WTC11 (cell line): ENCODE measurements at regions not wholly inside any gene's neighbourhood (a gene's known extent, or its start where the extent isn't known, plus 50 kb on each side); places are given as distances from the start of the nearest gene placed in this dataset.

ENCODE experiments used
- ATAC-seq: fragments of 200-7000 bp; cut with Tn5 transposase; 2 replicates; pipeline ENCODE4 v1.10.0; 2021; ENCODE audit warnings: mild to moderate bottlenecking, moderate library complexity
- CTCF ChIA-PET: fragments of 300-600 bp; sonication (Branson Sonifier 250); formaldehyde crosslinking; loops from one replicate; lab custom pipeline; 2021; ENCODE audit warnings: antibody characterized with exemption; lab: Charles Lee
- POLR2A ChIA-PET: fragments of 350-600 bp; sonication (Branson Sonifier 250); formaldehyde crosslinking; loops from one replicate; lab custom pipeline; 2021; ENCODE audit warnings: antibody characterized with exemption; lab: Charles Lee
- DNase-seq: peaks from one replicate; pipeline ENCODE4 v3.0.0; 2021; ENCODE audit warnings: low spot score
- H3K27ac Mint-ChIP-seq: 2 replicates; pipeline ENCODE4 v1.8.0; 2021; ENCODE audit warnings: mixed read lengths
- H3K27me3 Mint-ChIP-seq: 2 replicates; pipeline ENCODE4 v1.8.0; 2021; ENCODE audit warnings: low read depth, mild to moderate bottlenecking, moderate library complexity, mixed read lengths
- H3K36me3 Mint-ChIP-seq: 2 replicates; pipeline ENCODE4 v1.8.0; 2021; ENCODE audit warnings: mixed read lengths
- H3K4me1 Mint-ChIP-seq: 2 replicates; pipeline ENCODE4 v1.8.0; 2022; ENCODE audit warnings: mixed read lengths
- H3K4me3 Mint-ChIP-seq: 2 replicates; pipeline ENCODE4 v1.8.0; 2021; ENCODE audit warnings: mild to moderate bottlenecking, moderate library complexity, mixed read lengths
- H3K9me3 Mint-ChIP-seq: 2 replicates; pipeline ENCODE4 v1.8.0; 2021; ENCODE audit warnings: mixed read lengths
- ATF6 ChIP-seq: sonication (generic); formaldehyde crosslinking; IDR thresholded peaks from 2 replicates; pipeline ENCODE4 v1.8.1; 2023; ENCODE audit warnings: mild to moderate bottlenecking, missing genetic modification reagents
- CREB1 ChIP-seq: sonication (generic); formaldehyde crosslinking; IDR thresholded peaks from 2 replicates; pipeline ENCODE4 v1.8.0; 2023; ENCODE audit warnings: mild to moderate bottlenecking, missing genetic modification reagents
- ELF4 ChIP-seq: sonication (generic); formaldehyde crosslinking; IDR thresholded peaks from 2 replicates; pipeline ENCODE4 v1.8.1; 2022; ENCODE audit warnings: low read depth, mild to moderate bottlenecking, moderate library complexity, missing genetic modification reagents
- FOXK1 ChIP-seq: sonication (generic); formaldehyde crosslinking; IDR thresholded peaks from 2 replicates; pipeline ENCODE4 v1.8.0; 2022; ENCODE audit warnings: mild to moderate bottlenecking, moderate library complexity, missing genetic modification reagents
- FOXP1 ChIP-seq: sonication (generic); formaldehyde crosslinking; IDR thresholded peaks from 2 replicates; pipeline ENCODE4 v1.8.0; 2022; ENCODE audit warnings: missing genetic modification reagents, mild to moderate bottlenecking, moderate library complexity, borderline replicate concordance
- HMGXB4 ChIP-seq: sonication (generic); formaldehyde crosslinking; IDR thresholded peaks from 2 replicates; pipeline ENCODE4 v1.8.1; 2023; ENCODE audit warnings: mild to moderate bottlenecking, moderate library complexity, missing genetic modification reagents
- JAZF1 ChIP-seq: fragments of 250-450 bp; sonication (Bioruptor Pico); IDR thresholded peaks from 2 replicates; pipeline ENCODE4 v1.9.0; 2021; ENCODE audit warnings: moderate library complexity, mild to moderate bottlenecking, inconsistent platforms
- JUN ChIP-seq: sonication (generic); formaldehyde crosslinking; IDR thresholded peaks from 2 replicates; pipeline ENCODE4 v1.8.0; 2023; ENCODE audit warnings: mild to moderate bottlenecking, missing genetic modification reagents
- KAT7 ChIP-seq: sonication (generic); formaldehyde crosslinking; IDR thresholded peaks from 2 replicates; pipeline ENCODE4 v1.8.1; 2023; ENCODE audit warnings: missing genetic modification reagents, mild to moderate bottlenecking, borderline replicate concordance
- MXD4 ChIP-seq: fragments of 250-450 bp; sonication (Bioruptor Pico); IDR thresholded peaks from 2 replicates; pipeline ENCODE4 v1.8.0; 2021; ENCODE audit warnings: mild to moderate bottlenecking, moderate library complexity, borderline replicate concordance
- NFATC4 ChIP-seq: fragments of 250-450 bp; sonication (Bioruptor Pico); IDR thresholded peaks from 2 replicates; pipeline ENCODE4 v1.9.0; 2021; ENCODE audit warnings: mild to moderate bottlenecking
- NFE2L1 ChIP-seq: sonication (generic); formaldehyde crosslinking; IDR thresholded peaks from 2 replicates; pipeline ENCODE4 v1.8.1; 2023; ENCODE audit warnings: missing genetic modification reagents
- NR1H2 ChIP-seq: sonication (generic); formaldehyde crosslinking; IDR thresholded peaks from 2 replicates; pipeline ENCODE4 v1.9.0; 2021; ENCODE audit warnings: mild to moderate bottlenecking, moderate library complexity, missing genetic modification reagents
- NR3C1 ChIP-seq: sonication (generic); formaldehyde crosslinking; conservative IDR thresholded peaks from 2 replicates; pipeline ENCODE4 v1.8.1; 2023; ENCODE audit warnings: low read depth, mild to moderate bottlenecking, missing genetic modification reagents
- OVOL2 ChIP-seq: fragments of 250-450 bp; sonication (Bioruptor Pico); IDR thresholded peaks from 2 replicates; pipeline ENCODE4 v1.9.0; 2021; ENCODE audit warnings: mild to moderate bottlenecking, borderline replicate concordance
- STAT6 ChIP-seq: sonication (generic); formaldehyde crosslinking; conservative IDR thresholded peaks from 2 replicates; pipeline ENCODE4 v1.8.1; 2023; ENCODE audit warnings: mild to moderate bottlenecking, low read depth, missing genetic modification reagents, moderate library complexity
- TCF7 ChIP-seq: sonication (generic); formaldehyde crosslinking; IDR thresholded peaks from 2 replicates; pipeline ENCODE4 v1.8.0; 2022; ENCODE audit warnings: mild to moderate bottlenecking, low read depth, missing genetic modification reagents, moderate library complexity
- TP53 ChIP-seq: sonication (generic); formaldehyde crosslinking; IDR thresholded peaks from 2 replicates; pipeline ENCODE4 v1.8.1; 2023; ENCODE audit warnings: mild to moderate bottlenecking, missing genetic modification reagents
- USF1 ChIP-seq: sonication (generic); formaldehyde crosslinking; IDR thresholded peaks from 2 replicates; pipeline ENCODE4 v1.8.0; 2022; ENCODE audit warnings: mild to moderate bottlenecking, missing genetic modification reagents
- ZNF263 ChIP-seq: sonication (generic); formaldehyde crosslinking; IDR thresholded peaks from 2 replicates; pipeline ENCODE4 v1.8.1; 2022; ENCODE audit warnings: low read depth, mild to moderate bottlenecking, moderate library complexity, missing genetic modification reagents
- ZNF281 ChIP-seq: sonication (generic); formaldehyde crosslinking; IDR thresholded peaks from 2 replicates; pipeline ENCODE4 v1.8.0; 2023; ENCODE audit warnings: mild to moderate bottlenecking, missing genetic modification reagents
- ZNF512 ChIP-seq: sonication (generic); formaldehyde crosslinking; IDR thresholded peaks from 2 replicates; pipeline ENCODE4 v1.8.1; 2022; ENCODE audit warnings: missing genetic modification reagents, borderline replicate concordance

GRCh38 chr5:39606591-39606990 is 181.8 kb upstream of the DAB2 start (continued):
- TF ChIP-seq NR3C1 (no peak), ELF4 (CRISPR knock-in tag) (no peak), NR1H2 (CRISPR knock-in tag) (no peak), STAT6 (CRISPR knock-in tag) (no peak), JUN (CRISPR knock-in tag) (no peak), OVOL2 (no peak), ATF6 (CRISPR knock-in tag) (no peak), CREB1 (no peak), ZNF263 (CRISPR knock-in tag) (no peak), USF1 (CRISPR knock-in tag) (no peak), TP53 (CRISPR knock-in tag) (no peak)
- TF ChIP-seq, all 79 proteins: peak for 0

GRCh38 chr5:39605588-39606575 is 181.1 kb upstream of the DAB2 start:
- no peak for TF ChIP-seq NFATC4 (CRISPR knock-in tag)
- TF ChIP-seq OVOL2: no peak
- no peak for TF ChIP-seq ZNF281 (CRISPR knock-in tag)
- no peak for TF ChIP-seq MXD4
- no peak for TF ChIP-seq NFE2L1
- no peak for TF ChIP-seq KAT7 (CRISPR knock-in tag)
- TF ChIP-seq ZNF263 (CRISPR knock-in tag): no peak
- no peak for TF ChIP-seq FOXP1 (CRISPR knock-in tag)
- no peak for TF ChIP-seq NR1H2 (CRISPR knock-in tag)
- TF ChIP-seq ZNF512 (CRISPR knock-in tag): no peak
- no peak for TF ChIP-seq TCF7 (CRISPR knock-in tag)
- no peak for TF ChIP-seq HMGXB4 (CRISPR knock-in tag)
- TF ChIP-seq FOXK1 (CRISPR knock-in tag): no peak
- no peak for TF ChIP-seq JAZF1
- TF ChIP-seq, all 79 proteins: peak for 0
- ChIA-PET POLR2A (no interaction called here), CTCF (no interaction called here)
- Mint-ChIP-seq H3K27ac (no peak overlapping the region), H3K9me3 (peaks cover 4% of the 10 kb centered on the region), H3K4me1 (no peaks in the 10 kb centered on the region), H3K4me3 (no peak overlapping the region), H3K36me3 (no peaks in the 10 kb centered on the region), H3K27me3 (no peaks in the 10 kb centered on the region)
- DNase-seq (no peak), ATAC-seq (no peak)
